ENCODE measurements at regions not wholly inside any gene's neighbourhood (a gene's known extent, or its start where the extent isn't known, plus 50 kb on each side); places are given as distances from the start of the nearest gene placed in this dataset.

GRCh38 chr1:69451196-69451595, 116.5 kb upstream of the LRRC7 start:
- POLR2A ChIA-PET: no interaction called here
- H3K4me1 Mint-ChIP-seq: peaks cover 22% of the 10 kb centered on the region

GRCh38 chr1:69455718-69456117, 112.0 kb upstream of the LRRC7 start:
- H3K27ac Mint-ChIP-seq: no peak overlapping the region
- peaks cover 25% of the 10 kb centered on the region for H3K9me3 Mint-ChIP-seq
- peaks cover 6% of the 10 kb centered on the region for H3K4me1 Mint-ChIP-seq
- DNase-seq (ENCODE audit: low spot score): no peak
- no peak overlapping the region for H3K4me3 Mint-ChIP-seq
- no peak for ATAC-seq
- CTCF ChIA-PET: no interaction called here
- no peaks in the 10 kb centered on the region for H3K36me3 Mint-ChIP-seq
- no peaks in the 10 kb centered on the region for H3K27me3 Mint-ChIP-seq (ENCODE audit: low read depth)
- POLR2A ChIA-PET: no interaction called here
- TF ChIP-seq USF1 (CRISPR knock-in tag; IDR thresholded peaks at IDR 0.05) (no peak), EMX1 (CRISPR knock-in tag; IDR thresholded peaks at IDR 0.05) (no peak), JAZF1 (CRISPR knock-in tag; IDR thresholded peaks at IDR 0.05) (no peak), NFATC4 (CRISPR knock-in tag; IDR thresholded peaks at IDR 0.05) (no peak), ERG (CRISPR knock-in tag; IDR thresholded peaks at IDR 0.05) (no peak), NFE2L1 (CRISPR knock-in tag; IDR thresholded peaks at IDR 0.05) (no peak), FOXP1 (CRISPR knock-in tag; IDR thresholded peaks at IDR 0.05; ENCODE audit: borderline replicate concordance) (no peak), OVOL2 (CRISPR knock-in tag; IDR thresholded peaks at IDR 0.05; ENCODE audit: borderline replicate concordance) (no peak), CREB1 (CRISPR knock-in tag; IDR thresholded peaks at IDR 0.05) (no peak), CREM (CRISPR knock-in tag; IDR thresholded peaks at IDR 0.05) (no peak), HMGA2 (CRISPR knock-in tag; IDR thresholded peaks at IDR 0.05) (no peak), MYBL2 (CRISPR knock-in tag; IDR thresholded peaks at IDR 0.05) (no peak), ZNF396 (CRISPR knock-in tag; IDR thresholded peaks at IDR 0.05; ENCODE audit: borderline replicate concordance) (no peak)

More at GRCh38 chr1:69451196-69451595, 116.5 kb upstream of the LRRC7 start:
- ATAC-seq (peak; percentile 95), DNase-seq (ENCODE audit: low spot score) (peak; percentile 20)
- Mint-ChIP-seq H3K27ac (no peak overlapping the region), H3K36me3 (peaks cover 4% of the 10 kb centered on the region), H3K9me3 (peaks cover 34% of the 10 kb centered on the region), H3K27me3 (ENCODE audit: low read depth) (no peaks in the 10 kb centered on the region), H3K4me3 (no peak overlapping the region)
- TF ChIP-seq IRF1 (CRISPR knock-in tag; IDR thresholded peaks at IDR 0.05) (no peak), PRDM15 (CRISPR knock-in tag; IDR thresholded peaks at IDR 0.05) (no peak), ZNF396 (CRISPR knock-in tag; IDR thresholded peaks at IDR 0.05; ENCODE audit: borderline replicate concordance) (no peak), TP53 (CRISPR knock-in tag; IDR thresholded peaks at IDR 0.05) (no peak), SMAD4 (CRISPR knock-in tag; IDR thresholded peaks at IDR 0.05) (no peak), CBFB (CRISPR knock-in tag; IDR thresholded peaks at IDR 0.05; ENCODE audit: low read depth) (no peak), CTCF (IDR thresholded peaks at IDR 0.05) (no peak), USF2 (CRISPR knock-in tag; IDR thresholded peaks at IDR 0.05) (no peak), MXD4 (CRISPR knock-in tag; IDR thresholded peaks at IDR 0.05; ENCODE audit: borderline replicate concordance) (no peak), ZNF121 (CRISPR knock-in tag; IDR thresholded peaks at IDR 0.05) (no peak)
- CTCF ChIA-PET: no interaction called here

Data from WTC11 (cell line).